ENCODE measurements at regions not wholly inside any gene's neighbourhood (a gene's known extent, or its start where the extent isn't known, plus 50 kb on each side); places are given as distances from the start of the nearest gene placed in this dataset.

DNA sequence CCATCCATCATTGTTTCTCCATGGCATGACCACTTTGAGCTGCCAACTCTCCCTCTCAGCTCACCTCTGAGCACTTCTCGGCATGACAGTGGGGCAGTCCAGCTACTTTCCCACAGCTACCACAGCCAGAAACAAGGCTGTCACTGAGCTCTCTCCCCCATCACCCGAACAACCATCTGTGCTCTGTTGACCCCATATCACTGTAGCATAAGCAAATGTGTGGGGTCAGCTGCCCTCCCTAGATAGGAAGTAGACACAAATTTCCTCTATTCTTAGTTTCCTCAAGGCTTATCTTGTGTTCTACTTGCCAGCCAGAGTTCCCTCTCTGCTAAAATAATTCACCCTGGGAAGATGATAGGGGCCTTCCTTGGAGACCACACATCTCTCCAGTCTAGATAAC, 82.6 kb upstream of the FUT8 start:
- no peak for DNase-seq

DNA sequence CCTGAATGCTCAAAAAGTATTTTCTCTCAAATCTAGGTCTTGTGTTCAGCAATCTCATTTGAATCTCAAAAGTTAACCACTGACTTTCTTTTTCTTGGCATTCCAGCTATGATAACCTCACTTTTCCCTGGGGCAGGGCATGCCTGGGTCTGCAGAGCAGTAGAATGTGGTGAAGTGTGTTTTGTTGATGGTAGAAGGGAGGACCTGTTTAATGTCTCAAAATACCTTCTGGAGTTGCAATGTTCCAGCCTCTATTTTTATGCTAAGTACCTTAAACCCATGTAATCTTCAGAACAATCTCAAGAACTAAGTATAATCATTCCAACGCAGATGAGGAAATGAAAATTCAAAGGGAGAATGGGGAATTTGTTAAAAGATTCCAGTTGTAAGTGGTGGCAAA, 82.1 kb upstream of the FUT8 start:
- no peak for DNase-seq

DNA sequence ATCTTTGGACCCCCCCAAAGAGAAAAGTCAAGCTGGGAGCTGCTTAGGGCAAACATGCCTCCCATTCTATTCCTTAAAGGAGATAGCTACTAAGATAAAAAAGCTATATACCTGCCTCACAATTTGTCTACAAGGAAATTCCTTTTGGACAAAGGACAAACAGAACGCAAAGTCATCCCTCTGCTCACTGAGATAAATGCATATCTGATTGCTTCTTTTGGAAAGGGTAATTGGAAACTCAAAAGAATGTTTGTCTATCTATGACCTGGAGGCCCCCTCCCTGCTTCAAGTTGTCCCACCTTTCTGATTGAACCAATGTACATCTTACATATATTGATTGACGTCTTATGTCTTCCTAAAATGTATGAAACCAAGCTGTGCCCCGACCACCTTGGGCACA, 80.9 kb upstream of the FUT8 start:
- no peak for DNase-seq

DNA sequence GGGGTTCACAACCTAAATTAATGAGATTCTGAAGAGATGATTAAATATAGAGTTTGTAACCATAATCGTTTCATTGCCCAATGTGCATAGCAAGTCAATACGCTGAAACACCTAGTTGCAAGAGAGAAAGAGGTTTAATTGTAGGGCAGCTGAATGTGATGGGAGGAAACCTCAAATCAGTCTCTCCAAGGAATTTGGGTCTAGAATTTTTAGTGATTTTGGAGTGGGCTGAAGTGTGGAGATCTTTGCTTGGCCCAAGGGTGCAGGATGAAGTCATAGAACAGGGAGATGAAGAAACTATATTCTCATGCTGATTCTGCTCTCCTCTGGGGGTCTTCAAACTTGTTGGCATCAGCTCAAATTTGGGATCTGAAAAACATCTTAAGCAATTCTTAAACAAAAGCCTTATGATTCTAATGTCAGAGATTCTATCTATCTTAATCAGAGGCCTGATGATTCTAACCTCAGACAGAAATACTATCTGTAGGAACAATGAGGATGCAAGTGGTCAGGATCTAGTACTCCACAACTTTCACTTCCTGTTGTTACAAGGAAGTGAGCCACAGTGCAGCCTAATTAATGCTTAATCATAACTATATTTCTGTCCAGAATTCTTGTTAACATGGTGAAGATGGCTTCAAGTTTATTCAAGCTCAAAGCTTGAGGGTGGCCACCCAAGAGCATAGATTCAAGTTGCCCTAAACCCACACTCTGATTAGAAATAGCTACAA, 80.2 kb upstream of the FUT8 start:
- no peak for DNase-seq

DNA sequence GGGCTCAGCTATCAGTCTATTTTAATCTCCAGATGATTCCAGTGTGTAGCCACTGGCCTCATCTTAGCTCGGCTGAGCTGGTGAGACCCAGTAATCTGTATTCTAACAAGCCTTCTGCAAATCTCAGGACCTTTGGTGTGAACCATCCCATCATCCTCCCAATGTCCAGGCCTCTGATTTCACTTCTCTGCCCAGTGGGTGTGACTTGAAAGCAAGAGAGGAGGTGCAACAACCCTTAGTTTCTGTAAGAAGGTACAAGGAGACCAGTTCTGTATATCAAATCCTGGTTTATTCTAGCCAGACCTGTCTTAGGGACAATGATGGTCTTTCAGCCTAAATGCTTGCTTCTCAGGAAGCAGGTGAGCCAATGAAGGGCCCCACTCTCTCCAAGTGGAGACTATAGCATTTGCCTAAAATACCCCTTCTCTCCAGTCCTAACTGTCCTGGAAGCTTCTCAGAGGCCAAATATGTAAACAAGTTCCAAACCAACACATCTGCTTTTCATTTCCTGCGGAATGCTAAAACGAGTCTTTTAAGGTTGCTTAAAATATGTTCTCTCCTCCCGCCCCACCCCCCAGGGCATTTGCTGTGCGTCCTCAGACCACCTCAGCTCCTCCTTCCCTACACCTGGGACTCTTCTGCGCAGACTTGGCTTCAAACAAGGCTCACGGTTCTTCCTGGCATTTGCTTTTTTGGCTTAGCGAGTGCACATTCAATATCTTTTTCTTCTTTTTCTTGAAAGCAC, 78.4 kb upstream of the FUT8 start:
- no peak for DNase-seq

DNA sequence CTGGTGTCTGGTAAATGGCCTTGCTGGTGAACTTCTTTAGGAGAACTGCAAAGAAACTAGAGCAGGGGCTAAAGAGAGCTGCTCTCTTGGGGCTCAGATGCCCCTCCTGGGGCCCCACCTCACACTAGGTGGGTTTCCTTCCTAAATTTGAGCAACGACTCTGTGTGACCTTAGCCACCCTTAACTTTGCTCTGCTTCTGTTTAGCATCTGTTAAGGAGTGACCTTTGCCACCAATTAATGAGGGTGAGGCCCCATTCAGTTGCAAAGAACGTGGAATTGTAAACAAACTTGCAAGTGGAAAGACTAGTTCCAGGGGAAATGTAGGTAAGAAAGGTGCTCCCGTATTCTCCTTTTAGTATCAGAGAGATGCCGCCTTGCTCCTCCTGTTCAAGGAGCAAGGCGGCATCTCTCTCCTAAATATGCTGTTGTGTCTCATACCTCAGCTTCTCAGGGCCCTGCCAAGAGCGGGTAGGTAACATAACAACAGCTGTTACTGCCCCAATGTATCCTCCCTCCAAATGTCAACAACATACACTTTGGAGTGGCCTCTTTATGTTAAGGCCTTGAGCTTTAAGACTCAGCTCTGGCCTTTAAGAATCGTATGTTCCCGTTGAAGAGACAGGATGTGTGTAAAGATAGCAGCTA, 77.6 kb upstream of the FUT8 start:
- DNase-seq = no peak

DNA sequence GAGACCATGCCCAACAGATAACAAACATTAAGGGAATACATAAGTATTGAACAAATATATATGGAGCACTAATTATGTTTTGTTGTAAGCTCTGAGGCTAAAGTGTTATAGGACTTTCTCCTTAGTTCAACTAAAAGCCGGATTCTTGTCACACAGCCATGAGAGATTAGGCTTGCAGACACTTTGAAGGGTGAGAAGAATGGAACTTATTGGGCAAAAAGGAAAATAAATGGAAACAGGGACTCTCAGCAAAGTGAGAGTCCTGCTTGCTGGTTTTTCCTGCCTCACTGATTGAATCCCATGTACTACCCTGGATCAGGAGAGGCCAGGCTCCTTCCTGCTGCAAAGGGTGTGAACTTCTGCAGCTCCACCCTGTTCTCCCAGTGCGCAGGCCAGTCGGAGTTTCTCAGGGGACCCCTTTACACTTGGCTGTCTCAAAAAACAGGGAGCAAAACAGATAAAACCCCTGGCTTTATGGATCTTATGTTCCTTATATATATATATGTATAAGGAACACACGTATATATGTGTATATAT, 77.1 kb upstream of the FUT8 start:
- DNase-seq = no peak

DNA sequence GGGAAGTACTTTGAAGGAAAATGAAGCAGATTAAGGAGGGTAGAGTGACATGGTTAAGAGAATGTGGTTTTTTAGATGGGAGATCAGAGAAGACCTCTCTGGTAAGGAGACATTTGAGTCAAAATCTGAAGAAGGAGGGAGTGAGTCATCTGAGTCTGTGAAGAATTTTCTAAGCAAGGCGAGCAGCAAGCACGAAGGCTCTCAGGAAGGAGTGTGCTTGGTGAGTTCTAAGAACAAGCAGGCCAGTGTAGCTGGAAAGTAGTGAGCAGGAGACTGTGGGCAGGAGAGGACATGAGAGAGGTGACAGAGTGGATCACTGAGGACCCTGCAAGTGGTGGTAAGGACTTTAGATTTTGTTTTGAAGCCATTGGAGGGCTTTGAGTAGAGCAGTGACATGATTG, 76.3 kb upstream of the FUT8 start:
- DNase-seq = no peak

DNA sequence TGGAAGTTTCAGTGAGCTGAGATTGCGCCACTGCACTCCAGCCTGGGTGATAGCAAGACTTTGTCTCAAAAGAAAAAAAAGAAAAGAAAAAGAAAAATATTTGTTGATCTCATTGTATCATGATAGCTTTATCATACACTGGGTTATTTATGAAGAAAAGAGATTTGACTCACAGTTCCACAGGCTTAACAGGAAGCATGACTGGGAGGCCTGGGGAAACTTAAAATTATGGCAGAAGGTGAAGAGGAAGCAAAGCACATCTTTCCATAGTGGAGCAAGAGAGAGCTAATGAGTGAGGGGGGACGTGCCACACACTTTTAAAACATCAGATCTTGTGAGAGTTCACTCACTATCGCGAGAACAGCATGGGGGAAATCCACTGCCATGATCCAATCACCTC, 72.7 kb upstream of the FUT8 start:
- DNase-seq = no peak

DNA sequence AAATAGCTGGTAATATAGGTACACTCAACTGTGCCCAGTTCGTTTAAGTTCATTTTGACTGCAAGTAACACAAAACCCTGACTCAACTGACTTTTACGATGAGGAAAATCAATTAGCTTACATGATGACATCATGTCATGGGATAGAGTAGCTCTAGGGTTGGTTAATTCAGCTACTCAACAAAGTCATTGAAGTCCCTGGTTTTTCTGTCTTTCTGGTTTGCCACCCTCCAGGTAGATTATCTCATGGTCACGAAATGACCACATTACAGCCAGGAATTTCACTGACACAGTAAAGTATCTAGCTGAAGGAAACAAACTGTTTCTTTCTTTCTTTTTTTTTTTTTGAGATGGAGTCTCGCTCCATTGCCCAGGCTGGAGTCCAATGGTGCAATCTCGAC, 68.5 kb upstream of the FUT8 start:
- no peak for DNase-seq

DNA sequence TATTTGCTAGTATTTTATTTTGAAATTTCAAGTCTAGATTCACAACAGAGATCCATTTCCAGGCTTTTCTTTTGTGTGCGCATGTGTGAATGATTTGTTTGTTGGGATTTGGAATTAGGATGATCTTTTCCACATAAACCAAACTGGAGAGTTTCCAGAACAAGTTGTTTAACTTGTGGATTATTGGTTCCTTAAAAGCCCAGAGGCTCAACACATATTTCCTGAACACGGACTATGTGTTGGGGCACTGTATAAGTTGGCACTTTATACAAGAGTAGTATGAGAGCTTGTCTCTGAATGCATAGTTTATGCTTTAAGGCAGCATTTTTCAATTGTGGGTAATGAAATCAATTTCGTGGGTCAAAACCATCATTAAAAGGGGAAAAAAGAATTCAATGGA, 67.3 kb upstream of the FUT8 start:
- no peak for DNase-seq

DNA sequence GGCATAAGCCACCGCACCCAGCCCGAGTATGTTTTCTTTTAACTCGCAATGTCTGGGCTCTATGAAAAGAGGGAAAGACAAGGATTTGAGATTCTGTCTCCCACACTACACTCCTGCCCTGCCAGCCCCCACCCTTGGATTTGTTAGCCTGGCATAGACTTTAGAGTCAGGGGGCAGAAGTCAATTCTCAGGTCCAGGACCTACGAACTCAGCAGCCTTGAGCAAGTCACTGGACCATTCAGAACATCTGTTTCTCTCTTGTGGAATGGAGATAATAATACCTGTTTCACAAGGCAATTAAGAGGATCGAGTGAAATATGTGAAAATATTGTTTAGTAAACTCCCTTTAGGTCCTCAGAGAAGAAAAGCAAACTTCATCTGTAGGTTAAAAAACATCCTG, 66.1 kb upstream of the FUT8 start:
- no peak for DNase-seq

DNA sequence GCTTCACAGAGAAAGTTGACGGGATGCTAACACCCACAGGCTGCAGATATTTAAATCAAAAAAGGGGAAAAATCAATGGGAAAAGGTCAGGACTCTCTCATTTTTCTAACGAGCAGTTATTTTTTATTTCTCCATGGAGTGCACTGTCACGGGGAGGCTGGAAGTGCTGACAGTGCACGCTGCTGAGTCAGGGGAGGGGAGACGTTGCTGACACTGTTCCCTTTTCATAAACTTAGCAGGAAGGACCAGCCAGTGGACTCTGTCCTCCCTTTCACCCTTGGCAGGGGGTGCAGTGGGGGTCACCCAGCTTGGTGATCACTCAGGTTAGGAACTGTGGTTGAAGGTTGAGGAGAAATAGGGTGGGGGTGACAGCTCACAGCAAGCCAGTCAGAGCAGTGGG, 65.6 kb upstream of the FUT8 start:
- no peak for DNase-seq

DNA sequence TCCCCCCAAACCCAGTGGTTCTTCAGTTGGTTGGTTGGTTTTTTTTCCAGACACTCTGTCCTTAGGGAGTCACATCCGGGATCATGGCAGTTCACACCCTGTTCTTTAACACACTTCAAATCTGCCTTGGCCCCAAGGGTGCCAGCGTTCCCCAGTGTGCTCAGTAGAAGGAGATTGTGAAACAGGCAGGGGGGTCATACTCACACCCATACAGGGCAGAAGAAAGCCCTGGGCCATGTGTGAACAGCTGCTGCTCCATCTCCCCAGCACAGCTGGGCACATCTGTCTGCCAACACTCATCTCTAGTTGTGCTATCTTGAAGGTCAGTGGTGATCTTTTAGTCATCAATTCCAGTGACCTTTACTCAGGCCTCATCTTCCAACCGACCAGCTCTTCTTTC, 64.4 kb upstream of the FUT8 start:
- no peak for DNase-seq

DNA sequence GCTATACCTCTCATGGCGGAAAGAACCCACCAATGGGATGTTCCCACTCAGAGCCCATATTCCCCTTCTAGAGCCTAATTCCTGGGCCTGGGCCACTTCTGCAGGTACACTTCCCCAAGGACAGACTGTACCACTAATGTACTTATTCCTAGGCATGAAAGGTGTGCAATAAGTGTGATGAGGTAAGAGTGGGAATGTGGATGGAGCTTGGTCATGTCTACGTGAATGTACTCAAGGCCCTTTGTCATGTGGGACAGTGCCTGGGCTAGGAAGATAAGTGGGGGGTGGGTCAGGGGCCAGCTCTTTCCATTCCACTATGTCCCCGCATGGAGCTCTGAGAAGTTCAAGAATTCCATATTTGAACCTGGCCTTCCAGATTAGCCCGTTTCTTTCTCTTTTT, 63.4 kb upstream of the FUT8 start:
- DNase-seq = no peak

DNA sequence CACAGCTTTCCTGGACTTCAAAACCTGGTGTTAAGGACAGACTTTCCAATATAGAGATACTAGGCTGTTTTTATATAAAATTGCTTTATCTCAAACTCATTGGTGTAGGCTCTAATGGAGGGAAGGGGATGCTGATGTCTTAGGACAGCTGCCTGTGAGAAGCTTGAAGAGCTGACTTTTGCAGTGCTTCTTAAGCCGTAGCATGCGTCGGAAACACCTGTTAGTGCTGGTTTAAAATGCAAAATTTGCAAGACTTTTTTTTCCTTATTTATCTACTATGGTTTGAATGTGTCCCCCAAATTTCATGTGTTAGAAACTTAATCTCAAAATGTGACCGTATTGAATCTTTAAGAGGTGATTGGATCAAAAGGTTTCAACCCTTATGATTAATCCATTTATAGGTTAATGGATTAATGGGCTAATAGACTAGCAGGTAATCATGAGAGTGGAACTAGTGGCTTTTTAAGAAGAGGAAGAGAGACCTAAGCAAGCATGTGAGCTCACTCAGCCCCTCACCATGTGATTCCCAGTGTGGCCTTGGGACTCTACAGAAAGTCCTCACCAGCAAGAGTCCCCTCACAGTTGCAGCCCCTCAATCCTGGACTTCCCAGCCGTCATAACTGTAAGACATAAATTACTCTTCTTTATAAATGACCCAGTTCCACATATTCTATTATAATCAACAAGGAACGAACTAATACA, 60.9 kb upstream of the FUT8 start:
- no peak for DNase-seq

DNA sequence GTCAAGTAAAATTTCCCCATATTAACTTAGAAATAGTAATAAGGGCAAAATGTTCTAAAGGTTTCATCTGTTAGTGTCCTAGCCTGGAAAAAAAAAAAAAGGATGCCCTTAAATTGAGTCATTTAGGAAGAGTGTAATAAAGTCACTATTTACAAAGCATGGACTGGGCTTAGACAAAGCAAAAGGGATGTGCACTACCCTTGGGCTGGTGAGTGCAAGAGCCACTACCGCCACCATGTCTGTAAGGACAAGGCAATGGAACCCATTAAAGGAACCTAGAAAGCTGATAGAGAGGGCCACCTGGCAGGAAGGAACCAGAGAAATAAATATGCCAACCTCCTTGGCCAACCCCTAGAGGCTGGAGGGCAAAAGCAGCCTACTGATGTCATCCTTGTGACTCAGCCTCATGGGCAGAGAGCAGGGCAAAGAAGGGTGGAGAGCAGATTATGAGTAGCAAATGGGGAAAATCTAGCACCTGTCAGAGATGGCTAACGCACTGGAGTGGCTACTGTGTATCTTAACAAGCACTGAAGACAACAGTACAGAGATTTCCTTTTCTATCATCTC, 59.5 kb upstream of the FUT8 start:
- no peak for DNase-seq

DNA sequence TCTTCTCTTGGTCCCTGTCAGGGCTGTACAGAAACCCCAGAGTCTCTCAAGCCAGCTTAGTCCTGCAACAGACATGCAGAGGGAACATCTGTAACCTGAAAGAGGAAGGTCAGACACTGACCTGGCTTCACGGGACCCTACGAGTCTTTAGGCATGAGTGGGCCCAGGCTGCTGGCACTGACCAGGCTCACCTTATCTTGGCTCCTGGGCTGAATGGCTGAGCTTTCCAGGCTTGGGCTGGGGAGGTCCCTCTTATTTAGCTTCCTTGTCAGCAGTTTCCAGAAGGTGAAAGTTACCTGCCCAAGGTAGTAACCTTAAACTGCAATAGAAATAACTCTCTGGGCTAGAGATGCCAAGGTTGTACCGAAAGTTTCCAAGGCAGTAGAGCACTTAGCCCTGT, 58.4 kb upstream of the FUT8 start:
- DNase-seq = no peak

DNA sequence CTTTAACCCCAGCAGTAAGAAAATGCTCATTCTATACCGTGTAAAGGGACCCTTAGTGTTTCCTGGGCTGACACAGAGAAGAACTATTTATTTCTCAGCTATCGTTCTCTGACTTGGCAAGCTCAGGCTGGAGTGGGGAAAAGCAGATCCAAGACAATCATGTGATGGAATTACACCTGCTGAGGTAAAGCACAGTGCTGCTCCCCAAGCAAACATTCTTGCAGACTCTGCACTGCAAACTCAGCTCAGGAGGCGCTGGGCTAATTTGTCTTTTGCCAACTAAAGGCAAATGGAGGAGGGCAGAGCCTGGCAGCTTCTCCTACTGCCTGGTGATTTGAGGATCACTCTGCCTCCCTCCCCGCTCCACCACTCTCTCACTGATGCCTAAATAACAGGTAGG, 57.8 kb upstream of the FUT8 start:
- no peak for DNase-seq

DNA sequence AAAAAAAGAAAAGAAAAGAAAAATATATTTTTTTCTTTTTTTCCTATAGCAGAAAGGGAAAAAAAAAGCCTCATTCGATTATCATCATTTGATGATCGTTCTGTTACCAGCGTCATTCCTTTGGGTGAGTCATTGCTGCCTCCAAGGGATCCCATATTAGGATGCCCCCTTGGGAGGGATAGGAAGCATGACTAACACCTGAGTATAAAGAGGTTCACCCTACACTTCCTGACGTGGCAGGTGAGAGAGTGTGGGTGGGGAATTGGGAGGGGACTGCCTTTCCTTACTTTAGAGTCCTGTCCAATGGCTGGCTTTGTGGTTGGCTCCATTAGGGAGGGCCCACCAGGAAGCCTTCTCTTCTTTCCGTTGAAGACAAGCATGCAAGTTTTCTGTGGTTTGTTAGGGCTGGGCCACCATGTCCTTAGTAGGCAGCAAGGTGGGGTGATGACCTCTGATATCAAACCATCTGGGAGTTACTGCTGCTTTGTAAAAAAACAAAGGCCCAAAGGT, 56.1 kb upstream of the FUT8 start:
- no peak for DNase-seq

DNA sequence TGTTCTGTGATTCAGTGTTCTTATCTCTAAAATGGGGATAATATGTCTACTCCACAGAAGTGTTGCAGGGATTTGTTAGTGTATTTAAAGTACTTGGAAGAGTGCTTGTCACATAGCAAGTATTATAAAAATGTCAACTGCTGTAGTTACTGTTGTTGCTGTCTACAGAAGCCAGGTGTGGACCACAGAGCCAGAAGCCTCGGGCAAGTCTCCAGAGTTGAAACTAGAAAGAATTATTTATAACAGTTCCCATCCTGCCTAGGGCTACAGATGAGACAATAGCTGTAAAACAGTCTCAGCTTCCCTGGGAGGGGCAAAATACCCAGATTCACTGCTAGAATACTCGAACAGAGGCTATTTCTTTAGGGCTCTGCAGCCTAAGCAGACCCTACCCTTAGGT, 55.4 kb upstream of the FUT8 start:
- DNase-seq = no peak

DNA sequence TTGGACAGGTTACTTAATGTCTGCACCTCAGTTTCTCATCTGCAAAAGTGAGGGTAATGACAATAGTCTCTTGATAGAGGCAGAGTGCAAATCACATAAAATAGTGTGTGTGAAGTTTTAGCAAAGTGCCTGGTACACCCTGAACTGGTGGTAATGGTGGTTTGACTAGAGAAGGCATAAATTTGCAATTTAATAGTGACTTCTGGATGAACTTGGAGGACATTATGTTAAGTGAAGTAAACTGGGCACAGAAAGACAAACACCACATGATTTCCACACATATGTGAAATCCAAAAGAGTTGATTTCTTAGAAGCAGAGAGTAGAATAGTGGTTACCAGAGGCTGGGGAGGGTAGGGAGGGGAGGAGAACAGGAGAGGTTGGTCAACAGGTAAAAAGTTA, 54.8 kb upstream of the FUT8 start:
- DNase-seq = no peak

DNA sequence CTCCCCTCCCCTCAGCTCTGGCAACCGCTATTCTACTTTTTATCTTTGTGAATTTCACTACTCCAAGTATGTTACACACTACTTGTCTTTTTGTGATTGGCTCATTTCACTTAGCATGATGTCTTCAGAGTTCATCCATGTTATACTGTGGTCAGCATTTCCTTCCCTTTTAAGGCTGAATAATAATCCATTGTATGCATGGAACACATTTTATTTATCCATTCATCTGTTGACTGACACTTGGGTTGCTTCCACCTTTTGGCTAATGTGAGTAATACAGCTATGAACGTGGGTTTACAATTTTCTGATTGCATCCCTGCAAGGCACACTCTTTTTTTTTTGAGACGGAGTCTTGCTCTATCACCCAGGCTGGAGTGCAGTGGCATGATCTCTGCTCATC, 53.0 kb upstream of the FUT8 start:
- DNase-seq = no peak
